ENCODE measurements at regions not wholly inside any gene's neighbourhood (a gene's known extent, or its start where the extent isn't known, plus 50 kb on each side); places are given as distances from the start of the nearest gene placed in this dataset.
"Not testable (repeated sequence)": the region's sequence is repeated elsewhere in the genome, so short reads cannot be mapped to it uniquely, and the experiment has no call there.

GRCh38 chr6:140156131-140156530, 781.7 kb upstream of the CITED2 start:
- no TSS peak for BruUV-seq (replicated peaks)
- ChIA-PET CTCF (no interaction called here), POLR2A (no interaction called here)
- no peak for DNase-seq
- Mint-ChIP-seq H3K27me3 (ENCODE audit: insufficient read depth, unreplicated experiment) (no peaks in the 10 kb centered on the region), H3K36me3 (ENCODE audit: insufficient read depth, unreplicated experiment) (no peaks in the 10 kb centered on the region), H3K4me1 (ENCODE audit: low read depth, unreplicated experiment) (no peaks in the 10 kb centered on the region), H3K27ac (ENCODE audit: unreplicated experiment) (no peak overlapping the region), H3K9me3 (ENCODE audit: unreplicated experiment) (no peaks in the 10 kb centered on the region), H3K4me3 (ENCODE audit: unreplicated experiment) (no peak overlapping the region)
- H3K4me1 ChIP-seq: no peaks in the 10 kb centered on the region
- TF ChIP-seq CTCF (IDR thresholded peaks at IDR 0.05; ENCODE audit: insufficient read depth in 1 of 2, low read depth in 1 of 2, low read length in 1 of 2, severe bottlenecking in 1 of 2, unreplicated experiment in 1 of 2): no peak
- H3K9me3 ChIP-seq: no peaks in the 10 kb centered on the region
- intact Hi-C loops (cut with micrococcal nuclease; ENCODE audit: unreplicated experiment): no loop called here
- H3K27me3 ChIP-seq (replicated peaks; ENCODE audit: control insufficient read depth, insufficient read depth, low read length): no peaks in the 10 kb centered on the region
- no peak overlapping the region for H3K4me3 ChIP-seq (ENCODE audit: low read depth, low read length)
- H3K36me3 ChIP-seq (ENCODE audit: control insufficient read depth, insufficient read depth, low read length): no peaks in the 10 kb centered on the region

DNA sequence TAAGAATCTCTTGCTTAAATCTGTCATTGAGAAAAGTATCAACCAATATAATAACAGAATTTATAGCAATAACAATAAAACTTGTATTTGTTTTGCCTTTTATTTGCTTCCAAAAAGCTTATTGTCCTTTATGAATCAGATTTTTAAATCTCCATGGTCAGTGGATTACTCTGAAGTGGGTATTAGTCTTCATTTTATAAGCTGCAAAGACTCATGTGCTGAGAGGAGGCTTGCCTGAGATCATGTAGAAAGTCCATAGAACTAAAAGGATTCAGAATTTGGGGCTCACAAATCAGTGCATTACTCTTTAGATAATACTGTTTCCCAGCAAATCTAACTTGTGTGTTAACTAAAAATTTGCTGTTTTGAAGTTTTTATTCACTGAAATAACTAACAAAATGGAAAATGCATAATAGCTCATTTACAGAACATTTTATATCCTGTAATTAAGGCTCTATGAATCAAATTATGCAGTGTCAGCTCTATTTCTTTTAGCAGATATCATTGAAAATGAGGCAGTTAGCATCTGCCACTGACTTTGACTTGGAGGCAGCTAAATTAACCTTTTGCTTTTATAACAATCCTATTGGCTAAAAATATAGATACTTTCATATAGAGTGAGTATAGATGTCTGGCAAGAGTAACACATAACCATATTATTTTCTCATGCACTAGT, 781.1 kb upstream of the CITED2 start:
- Histone ChIP-seq H3K27me3 (replicated peaks; ENCODE audit: control insufficient read depth, insufficient read depth, low read length) (no peaks in the 10 kb centered on the region), H3K9me3 (no peaks in the 10 kb centered on the region), H3K36me3 (ENCODE audit: control insufficient read depth, insufficient read depth, low read length) (no peaks in the 10 kb centered on the region), H3K4me3 (ENCODE audit: low read depth, low read length) (no peak overlapping the region), H3K4me1 (no peaks in the 10 kb centered on the region)
- no peak for DNase-seq
- ChIA-PET POLR2A (no interaction called here), CTCF (no interaction called here)
- Mint-ChIP-seq H3K4me1 (ENCODE audit: low read depth, unreplicated experiment) (no peaks in the 10 kb centered on the region), H3K27me3 (ENCODE audit: insufficient read depth, unreplicated experiment) (no peaks in the 10 kb centered on the region), H3K4me3 (ENCODE audit: unreplicated experiment) (no peak overlapping the region), H3K27ac (ENCODE audit: unreplicated experiment) (no peak overlapping the region), H3K36me3 (ENCODE audit: insufficient read depth, unreplicated experiment) (no peaks in the 10 kb centered on the region), H3K9me3 (ENCODE audit: unreplicated experiment) (no peaks in the 10 kb centered on the region)
- intact Hi-C loops (cut with micrococcal nuclease; ENCODE audit: unreplicated experiment): no loop called here
- no TSS peak for BruUV-seq (replicated peaks)
- TF ChIP-seq CTCF (IDR thresholded peaks at IDR 0.05; ENCODE audit: insufficient read depth in 1 of 2, low read depth in 1 of 2, low read length in 1 of 2, severe bottlenecking in 1 of 2, unreplicated experiment in 1 of 2): no peak

- H3K36me3 Mint-ChIP-seq (ENCODE audit: insufficient read depth, unreplicated experiment): no peaks in the 10 kb centered on the region
- no peak overlapping the region for H3K27ac Mint-ChIP-seq (ENCODE audit: unreplicated experiment)
- H3K4me1 Mint-ChIP-seq (ENCODE audit: low read depth, unreplicated experiment): no peaks in the 10 kb centered on the region
- BruUV-seq (replicated peaks): no TSS peak
- intact Hi-C loops (cut with micrococcal nuclease; ENCODE audit: unreplicated experiment): no loop called here
- Histone ChIP-seq H3K4me3 (ENCODE audit: low read depth, low read length) (no peak overlapping the region), H3K27me3 (replicated peaks; ENCODE audit: control insufficient read depth, insufficient read depth, low read length) (no peaks in the 10 kb centered on the region), H3K36me3 (ENCODE audit: control insufficient read depth, insufficient read depth, low read length) (no peaks in the 10 kb centered on the region), H3K4me1 (no peaks in the 10 kb centered on the region), H3K9me3 (no peaks in the 10 kb centered on the region)
- H3K9me3 Mint-ChIP-seq (ENCODE audit: unreplicated experiment): no peaks in the 10 kb centered on the region
- H3K27me3 Mint-ChIP-seq (ENCODE audit: insufficient read depth, unreplicated experiment): no peaks in the 10 kb centered on the region
- TF ChIP-seq CTCF (IDR thresholded peaks at IDR 0.05; ENCODE audit: insufficient read depth in 1 of 2, low read depth in 1 of 2, low read length in 1 of 2, severe bottlenecking in 1 of 2, unreplicated experiment in 1 of 2): no peak
- ChIA-PET CTCF (no interaction called here), POLR2A (no interaction called here)
- H3K4me3 Mint-ChIP-seq (ENCODE audit: unreplicated experiment): no peak overlapping the region
- no peak for DNase-seq
These were observed 779.3 kb upstream of the CITED2 start for GRCh38 chr6:140153703-140154102.

GRCh38 chr6:140147825-140148814, 773.7 kb upstream of the CITED2 start:
- H3K27me3 ChIP-seq (replicated peaks; ENCODE audit: control insufficient read depth, insufficient read depth, low read length); H3K36me3 ChIP-seq (ENCODE audit: control insufficient read depth, insufficient read depth, low read length); H3K4me1 ChIP-seq; H3K36me3 Mint-ChIP-seq (ENCODE audit: insufficient read depth, unreplicated experiment); DNase-seq; H3K27me3 Mint-ChIP-seq (ENCODE audit: insufficient read depth, unreplicated experiment); POLR2A ChIA-PET; H3K27ac Mint-ChIP-seq (ENCODE audit: unreplicated experiment); intact Hi-C loops (cut with micrococcal nuclease; ENCODE audit: unreplicated experiment); H3K4me3 ChIP-seq (ENCODE audit: low read depth, low read length); BruUV-seq (replicated peaks); H3K9me3 ChIP-seq; H3K9me3 Mint-ChIP-seq (ENCODE audit: unreplicated experiment); H3K4me1 Mint-ChIP-seq (ENCODE audit: low read depth, unreplicated experiment); CTCF ChIA-PET; H3K4me3 Mint-ChIP-seq (ENCODE audit: unreplicated experiment): not testable (repeated sequence)
